Activated CD8-positive, alpha-beta memory T cell treated with anti-CD3 and anti-CD28 coated beads, Interleukin-2, amount 10 ng/mL, durations not matched to agents 7 days and 5 days (primary cell): ENCODE measurements at regions not wholly inside any gene's neighbourhood (a gene's known extent, or its start where the extent isn't known, plus 50 kb on each side); places are given as distances from the start of the nearest gene placed in this dataset.

ENCODE experiments used
- ATAC-seq: fragments of 150-1000 bp; cut with Tn5 transposase; one replicate; pipeline ENCODE4 v1.10.0; 2021; ENCODE audit warnings: moderate library complexity
- CTCF ChIA-PET: fragments of 350-600 bp; sonication (Branson Sonifier 250); formaldehyde crosslinking; loops from one replicate; lab custom pipeline; 2021; ENCODE audit warnings: antibody characterized with exemption; lab: Charles Lee
- DNase-seq: peaks from one replicate; pipeline ENCODE4 v3.0.0-alpha.2; 2020
- H3K27ac Mint-ChIP-seq: one replicate; pipeline ENCODE4 v1.8.0; 2021; ENCODE audit warnings: mild to moderate bottlenecking, mixed read lengths
- H3K27me3 Mint-ChIP-seq: one replicate; pipeline ENCODE4 v1.8.0; 2021; ENCODE audit warnings: mixed read lengths
- H3K36me3 Mint-ChIP-seq: one replicate; pipeline ENCODE4 v1.8.0; 2021; ENCODE audit warnings: mild to moderate bottlenecking, mixed read lengths
- H3K4me1 Mint-ChIP-seq: one replicate; pipeline ENCODE4 v1.8.0; 2021; ENCODE audit warnings: mixed read lengths
- H3K4me3 Mint-ChIP-seq: one replicate; pipeline ENCODE4 v1.8.0; 2021; ENCODE audit warnings: mild to moderate bottlenecking, moderate library complexity, mixed read lengths
- H3K9me3 Mint-ChIP-seq: one replicate; pipeline ENCODE4 v1.8.0; 2022; ENCODE audit warnings: low read depth, mixed read lengths

DNA sequence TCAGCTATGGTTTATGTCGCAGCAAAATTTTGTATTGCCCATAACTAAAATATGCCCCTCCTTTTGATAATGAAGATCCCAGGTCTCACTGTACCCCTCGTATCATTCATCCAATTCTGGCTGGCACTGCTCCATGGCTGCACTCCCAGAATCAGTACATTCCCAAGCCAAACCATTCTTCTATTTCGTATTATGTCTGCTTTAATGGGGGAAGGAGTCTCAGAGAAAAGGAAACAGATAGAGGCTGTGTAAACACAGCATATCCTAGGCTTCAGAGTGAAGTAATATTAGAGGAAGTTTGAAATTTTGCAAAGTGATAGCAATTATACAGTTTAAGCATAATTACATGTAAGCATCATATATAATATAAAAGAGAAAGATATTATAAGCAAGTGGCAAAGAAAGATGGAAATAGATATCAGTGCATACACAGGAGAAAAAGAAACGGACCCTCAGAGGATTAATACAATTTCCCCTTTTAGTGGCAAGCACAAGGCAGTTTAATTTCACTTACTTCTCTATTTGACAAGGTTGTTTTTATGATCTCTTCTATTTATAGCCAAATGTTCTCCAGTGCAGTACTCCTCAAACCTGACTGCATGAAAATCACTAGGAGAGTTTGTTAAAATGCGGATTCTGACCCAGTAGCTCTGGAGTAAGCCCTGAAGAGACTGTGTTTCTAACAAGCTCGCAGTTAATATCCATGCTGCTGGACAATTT, 56.5 kb upstream of the TENT5A start:
- no peaks in the 10 kb centered on the region for H3K9me3 Mint-ChIP-seq
- CTCF ChIA-PET = no interaction called here
- no peaks in the 10 kb centered on the region for H3K4me1 Mint-ChIP-seq
- DNase-seq (no peak), ATAC-seq (no peak)
- peaks cover 2% of the 10 kb centered on the region for H3K27me3 Mint-ChIP-seq
- H3K4me3 Mint-ChIP-seq = no peak overlapping the region
- H3K27ac Mint-ChIP-seq = no peak overlapping the region
- H3K36me3 Mint-ChIP-seq = no peaks in the 10 kb centered on the region

DNA sequence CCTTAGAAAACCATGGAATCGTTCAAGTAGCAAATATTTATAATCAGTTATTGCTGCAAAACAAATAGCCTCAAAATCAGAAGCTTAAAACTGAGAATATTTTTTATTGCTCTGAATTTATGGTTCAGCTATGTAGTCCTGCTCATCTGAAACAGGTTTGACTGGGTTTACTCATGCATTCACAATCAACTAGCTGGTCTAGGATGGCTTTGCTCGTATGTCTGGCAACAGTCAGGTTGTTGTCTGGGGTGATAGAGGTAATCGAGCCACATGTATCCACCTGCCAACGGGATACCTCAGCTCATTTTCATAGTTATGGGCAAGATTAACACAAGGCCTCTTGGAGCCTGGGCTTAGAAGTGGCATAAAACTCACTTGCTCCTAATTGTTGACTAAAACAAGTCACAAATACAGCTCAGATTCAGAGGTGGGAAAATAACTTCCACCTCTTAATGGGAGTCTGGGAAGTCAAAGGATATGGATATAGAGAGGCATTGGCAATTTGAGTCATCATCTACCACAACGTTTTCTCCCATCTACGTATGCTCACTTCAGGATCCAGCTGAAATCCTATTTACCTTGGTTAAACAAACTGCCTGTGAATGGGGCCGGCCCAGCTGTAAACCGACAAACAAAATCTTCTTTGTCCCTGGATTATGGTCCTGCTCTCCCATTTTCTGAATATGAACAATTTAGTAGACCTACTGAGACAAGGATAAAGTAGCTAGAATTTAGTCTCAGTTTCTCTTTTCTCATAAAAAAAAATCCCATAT, 54.5 kb upstream of the TENT5A start:
- no peaks in the 10 kb centered on the region for H3K4me1 Mint-ChIP-seq

DNA sequence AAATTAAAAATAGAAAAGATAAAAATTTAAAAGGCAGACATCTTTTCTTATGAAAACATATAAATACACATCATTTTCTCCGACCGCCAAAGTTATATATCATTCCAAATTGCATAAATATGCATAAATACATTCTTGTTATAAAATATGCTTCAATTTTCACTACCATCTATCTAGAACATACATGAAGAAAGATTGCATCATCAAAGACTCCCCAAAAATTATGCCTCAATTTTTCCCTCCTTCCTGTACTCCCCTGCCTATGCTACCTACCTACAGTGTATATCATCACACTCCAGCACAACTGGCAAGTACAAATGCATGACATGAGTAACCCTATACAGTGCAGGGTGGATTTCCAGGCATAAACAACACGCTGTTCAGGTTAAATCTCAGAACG, 49.9 kb upstream of the TENT5A start:
- H3K27me3 Mint-ChIP-seq = no peaks in the 10 kb centered on the region
- no peak for ATAC-seq
- H3K27ac Mint-ChIP-seq = no peak overlapping the region
- CTCF ChIA-PET = interaction anchor here (1.6 kb wide), 1 partner anchor 10 kb away, joined by 3 read pairs; no protein-coding TSS in a partner anchor
- H3K4me3 Mint-ChIP-seq = no peak overlapping the region
- no peak for DNase-seq
- H3K36me3 Mint-ChIP-seq = no peaks in the 10 kb centered on the region
- H3K9me3 Mint-ChIP-seq = peaks cover 3% of the 10 kb centered on the region
- no peaks in the 10 kb centered on the region for H3K4me1 Mint-ChIP-seq

More for the DNA sequence above, 54.5 kb upstream of the TENT5A start:
- peaks cover 3% of the 10 kb centered on the region for H3K9me3 Mint-ChIP-seq
- no peaks in the 10 kb centered on the region for H3K36me3 Mint-ChIP-seq
- H3K27me3 Mint-ChIP-seq = no peaks in the 10 kb centered on the region
- H3K4me3 Mint-ChIP-seq = no peak overlapping the region
- no peak for ATAC-seq
- CTCF ChIA-PET = no interaction called here
- no peak for DNase-seq
- H3K27ac Mint-ChIP-seq = no peak overlapping the region
